ENCODE measurements at regions not wholly inside any gene's neighbourhood (a gene's known extent, or its start where the extent isn't known, plus 50 kb on each side); places are given as distances from the start of the nearest gene placed in this dataset.

DNA sequence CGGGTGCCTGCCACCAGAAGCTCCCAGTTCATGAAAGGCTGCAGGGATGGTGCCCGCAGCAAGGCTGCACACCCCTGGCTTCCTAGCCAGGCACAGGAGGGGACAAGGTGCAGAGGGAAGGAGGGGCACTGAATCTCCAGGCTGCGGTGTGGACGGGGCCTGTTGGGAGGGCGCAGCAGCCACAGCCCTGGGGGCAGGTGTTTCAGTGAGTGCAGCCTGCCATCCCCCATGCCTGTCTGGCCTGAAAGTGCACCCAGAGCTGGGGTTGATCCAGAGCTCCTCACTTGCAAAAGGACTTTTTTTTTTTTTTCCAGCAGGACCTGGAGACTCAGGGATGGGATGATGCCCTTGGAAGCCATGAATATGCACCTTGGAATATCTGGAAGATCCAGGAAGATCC is 153.7 kb upstream of the C1orf174 start:
- TF ChIP-seq, protein P1, sequence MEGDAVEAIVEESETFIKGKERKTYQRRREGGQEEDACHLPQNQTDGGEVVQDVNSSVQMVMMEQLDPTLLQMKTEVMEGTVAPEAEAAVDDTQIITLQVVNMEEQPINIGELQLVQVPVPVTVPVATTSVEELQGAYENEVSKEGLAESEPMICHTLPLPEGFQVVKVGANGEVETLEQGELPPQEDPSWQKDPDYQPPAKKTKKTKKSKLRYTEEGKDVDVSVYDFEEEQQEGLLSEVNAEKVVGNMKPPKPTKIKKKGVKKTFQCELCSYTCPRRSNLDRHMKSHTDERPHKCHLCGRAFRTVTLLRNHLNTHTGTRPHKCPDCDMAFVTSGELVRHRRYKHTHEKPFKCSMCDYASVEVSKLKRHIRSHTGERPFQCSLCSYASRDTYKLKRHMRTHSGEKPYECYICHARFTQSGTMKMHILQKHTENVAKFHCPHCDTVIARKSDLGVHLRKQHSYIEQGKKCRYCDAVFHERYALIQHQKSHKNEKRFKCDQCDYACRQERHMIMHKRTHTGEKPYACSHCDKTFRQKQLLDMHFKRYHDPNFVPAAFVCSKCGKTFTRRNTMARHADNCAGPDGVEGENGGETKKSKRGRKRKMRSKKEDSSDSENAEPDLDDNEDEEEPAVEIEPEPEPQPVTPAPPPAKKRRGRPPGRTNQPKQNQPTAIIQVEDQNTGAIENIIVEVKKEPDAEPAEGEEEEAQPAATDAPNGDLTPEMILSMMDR (IDR thresholded peaks at IDR 0.05) = no peak
- no peak for TF ChIP-seq POLR2AphosphoS5 (IDR thresholded peaks at IDR 0.05; ENCODE audit: low read depth, low read length)
- TF ChIP-seq, protein P2, sequence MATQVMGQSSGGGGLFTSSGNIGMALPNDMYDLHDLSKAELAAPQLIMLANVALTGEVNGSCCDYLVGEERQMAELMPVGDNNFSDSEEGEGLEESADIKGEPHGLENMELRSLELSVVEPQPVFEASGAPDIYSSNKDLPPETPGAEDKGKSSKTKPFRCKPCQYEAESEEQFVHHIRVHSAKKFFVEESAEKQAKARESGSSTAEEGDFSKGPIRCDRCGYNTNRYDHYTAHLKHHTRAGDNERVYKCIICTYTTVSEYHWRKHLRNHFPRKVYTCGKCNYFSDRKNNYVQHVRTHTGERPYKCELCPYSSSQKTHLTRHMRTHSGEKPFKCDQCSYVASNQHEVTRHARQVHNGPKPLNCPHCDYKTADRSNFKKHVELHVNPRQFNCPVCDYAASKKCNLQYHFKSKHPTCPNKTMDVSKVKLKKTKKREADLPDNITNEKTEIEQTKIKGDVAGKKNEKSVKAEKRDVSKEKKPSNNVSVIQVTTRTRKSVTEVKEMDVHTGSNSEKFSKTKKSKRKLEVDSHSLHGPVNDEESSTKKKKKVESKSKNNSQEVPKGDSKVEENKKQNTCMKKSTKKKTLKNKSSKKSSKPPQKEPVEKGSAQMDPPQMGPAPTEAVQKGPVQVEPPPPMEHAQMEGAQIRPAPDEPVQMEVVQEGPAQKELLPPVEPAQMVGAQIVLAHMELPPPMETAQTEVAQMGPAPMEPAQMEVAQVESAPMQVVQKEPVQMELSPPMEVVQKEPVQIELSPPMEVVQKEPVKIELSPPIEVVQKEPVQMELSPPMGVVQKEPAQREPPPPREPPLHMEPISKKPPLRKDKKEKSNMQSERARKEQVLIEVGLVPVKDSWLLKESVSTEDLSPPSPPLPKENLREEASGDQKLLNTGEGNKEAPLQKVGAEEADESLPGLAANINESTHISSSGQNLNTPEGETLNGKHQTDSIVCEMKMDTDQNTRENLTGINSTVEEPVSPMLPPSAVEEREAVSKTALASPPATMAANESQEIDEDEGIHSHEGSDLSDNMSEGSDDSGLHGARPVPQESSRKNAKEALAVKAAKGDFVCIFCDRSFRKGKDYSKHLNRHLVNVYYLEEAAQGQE (IDR thresholded peaks at IDR 0.05; ENCODE audit: insufficient read depth in 1 of 2, low read depth in 2 of 2, low read length in 1 of 2) = no peak

All from Panc1 (cell line).